ENCODE measurements at regions not wholly inside any gene's neighbourhood (a gene's known extent, or its start where the extent isn't known, plus 50 kb on each side); places are given as distances from the start of the nearest gene placed in this dataset.

GRCh38 chr15:100703032-100703578 is 100.7 kb downstream of the ASB7 start:
- peak; percentile 85 for DNase-seq (ENCODE audit: low read depth)
- no peak for TF ChIP-seq CTCF (conservative IDR thresholded peaks at IDR 0.05; ENCODE audit: low read length)
- no peak overlapping the region for H3K4me3 ChIP-seq (ENCODE audit: low read length)

GRCh38 chr15:100703671-100704070 is 101.3 kb downstream of the ASB7 start:
- no peak for TF ChIP-seq CTCF (conservative IDR thresholded peaks at IDR 0.05; ENCODE audit: low read length)
- H3K4me3 ChIP-seq (ENCODE audit: low read length): no peak overlapping the region
- no peak for DNase-seq (ENCODE audit: low read depth)

- H3K4me3 ChIP-seq (ENCODE audit: low read length): no peak overlapping the region
- peak; percentile 80 for DNase-seq (ENCODE audit: low read depth)
- no peak for TF ChIP-seq CTCF (conservative IDR thresholded peaks at IDR 0.05; ENCODE audit: low read length)
Measured at GRCh38 chr15:100704281-100705055, 102.1 kb downstream of the ASB7 start.

GRCh38 chr15:100705065-100705464 is 102.7 kb downstream of the ASB7 start:
- no peak for DNase-seq (ENCODE audit: low read depth)
- TF ChIP-seq CTCF (conservative IDR thresholded peaks at IDR 0.05; ENCODE audit: low read length): no peak
- H3K4me3 ChIP-seq (ENCODE audit: low read length): no peak overlapping the region

- DNase-seq (ENCODE audit: low read depth): no peak
- no peak for TF ChIP-seq CTCF (conservative IDR thresholded peaks at IDR 0.05; ENCODE audit: low read length)
- no peak overlapping the region for H3K4me3 ChIP-seq (ENCODE audit: low read length)
Measured at GRCh38 chr15:100705841-100706240, 103.5 kb downstream of the ASB7 start.

- DNase-seq (ENCODE audit: low read depth): no peak
- H3K4me3 ChIP-seq (ENCODE audit: low read length): no peak overlapping the region
- TF ChIP-seq CTCF (conservative IDR thresholded peaks at IDR 0.05; ENCODE audit: low read length): no peak
Measured at GRCh38 chr15:100707229-100707628, 104.8 kb downstream of the ASB7 start.

- no peak overlapping the region for H3K4me3 ChIP-seq (ENCODE audit: low read length)
- DNase-seq (ENCODE audit: low read depth): no peak
- no peak for TF ChIP-seq CTCF (conservative IDR thresholded peaks at IDR 0.05; ENCODE audit: low read length)
Measured at GRCh38 chr15:100708916-100709315, 106.5 kb downstream of the ASB7 start.
